Stimulated activated CD4-positive, alpha-beta T cell treated with anti-CD3 and anti-CD28 coated beads, TNF-alpha, amount 100 ng/mL, for 48 hours (primary cell): ENCODE measurements at regions not wholly inside any gene's neighbourhood (a gene's known extent, or its start where the extent isn't known, plus 50 kb on each side); places are given as distances from the start of the nearest gene placed in this dataset.
A peak's percentile ranks its signal among the peaks of the same experiment; 100 is the strongest.

Experiments used
- DNase-seq, 3 donors: peaks; one replicate each; pipeline ENCODE4 v3.0.0-alpha.2; 2020; ENCODE audit warnings: low read depth in 3 of 3

- no peak for DNase-seq
Measured at GRCh38 chr2:8448824-8449556, 232.9 kb upstream of the ID2 start.

GRCh38 chr2:8451273-8451672, 230.6 kb upstream of the ID2 start:
- no peak for DNase-seq

DNA sequence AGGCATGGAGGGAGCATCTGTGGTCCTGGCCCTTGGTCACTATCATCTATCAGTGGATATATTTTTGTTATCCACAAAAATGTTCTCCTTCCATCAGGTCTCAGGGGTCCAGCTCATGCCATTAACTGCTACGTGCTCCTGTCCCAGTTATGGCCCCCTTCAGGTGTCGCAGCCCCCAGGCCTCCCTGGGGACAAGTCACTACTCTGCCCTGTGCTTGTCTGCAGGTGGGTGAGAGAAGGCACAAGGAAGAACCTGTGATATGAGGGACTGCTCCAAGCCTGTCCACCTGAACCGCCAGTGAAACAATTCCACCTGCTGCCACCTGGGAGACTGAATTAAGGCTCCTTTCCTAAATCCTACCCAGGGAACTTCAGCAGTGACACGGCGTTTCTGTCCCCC, 229.6 kb upstream of the ID2 start:
- no peak for DNase-seq

GRCh38 chr2:8452979-8453903, 228.6 kb upstream of the ID2 start:
- DNase-seq, result no peak

DNA sequence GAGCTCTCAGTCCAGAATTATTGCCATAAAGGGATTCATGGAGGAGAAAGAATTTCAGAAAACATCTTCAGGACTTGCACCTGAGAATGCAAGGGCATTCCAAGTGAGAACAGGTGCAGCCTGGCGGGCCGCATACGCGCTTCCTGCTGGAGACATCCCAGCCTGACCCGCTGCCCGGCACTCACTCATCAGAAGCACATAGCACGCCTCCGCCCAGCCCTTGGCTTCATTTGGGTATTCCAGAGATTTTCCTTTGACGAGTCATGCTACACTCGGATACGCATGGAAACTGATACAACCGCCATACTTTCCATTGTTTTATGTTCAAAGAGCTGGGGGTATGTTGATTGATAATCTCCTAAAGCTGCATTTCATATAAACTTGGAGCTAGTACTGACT, 228.0 kb upstream of the ID2 start:
- no peak for DNase-seq

- no peak for DNase-seq
Measured at GRCh38 chr2:8454797-8455196, 227.1 kb upstream of the ID2 start.

DNA sequence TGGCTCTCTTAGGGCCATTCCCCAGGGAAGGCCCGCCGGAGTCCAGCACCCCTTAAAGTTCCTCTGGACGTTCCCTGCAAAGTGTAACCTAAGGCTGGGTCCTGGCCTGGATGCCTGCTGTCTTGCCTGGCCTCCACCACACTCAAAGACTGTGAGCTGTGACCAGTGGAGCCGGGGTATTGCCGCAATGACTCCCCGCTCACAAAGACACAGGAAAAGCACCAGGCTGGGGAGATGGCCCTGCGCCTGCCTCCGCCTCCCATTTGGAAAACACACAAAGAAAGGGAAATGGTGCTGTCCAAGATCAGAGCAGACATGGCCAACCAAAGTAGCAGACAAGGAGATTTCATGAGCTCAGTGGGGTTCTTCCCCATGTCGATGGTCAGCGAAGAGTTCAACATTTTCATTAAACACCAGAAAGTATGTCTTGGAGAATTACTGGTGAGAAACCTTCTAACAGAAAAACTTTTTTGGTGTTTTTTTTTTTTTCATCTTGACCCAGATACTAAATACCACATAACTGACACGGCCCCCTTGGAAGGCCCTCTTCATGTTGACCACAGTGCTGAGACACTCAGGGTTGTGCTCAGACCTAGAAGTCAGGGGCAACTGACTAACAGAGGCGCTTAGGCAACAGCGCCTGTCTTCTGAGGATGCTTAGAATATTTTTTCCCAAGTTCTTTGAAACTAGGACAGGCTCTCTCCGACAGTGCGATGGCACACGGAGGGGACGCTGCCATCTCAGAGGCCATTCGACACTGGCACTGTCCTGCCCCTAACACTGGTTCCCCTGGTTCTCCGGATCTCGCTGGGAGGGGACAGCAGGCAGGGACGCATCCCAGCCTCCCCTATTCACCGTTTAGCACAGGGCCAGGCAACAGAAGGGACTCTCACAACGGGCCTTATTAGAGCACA, 226.4 kb upstream of the ID2 start:
- no peak for DNase-seq

GRCh38 chr2:8456151-8457091, 225.4 kb upstream of the ID2 start:
- DNase-seq, result peak in 1 of 3 donors; percentile 40

DNA sequence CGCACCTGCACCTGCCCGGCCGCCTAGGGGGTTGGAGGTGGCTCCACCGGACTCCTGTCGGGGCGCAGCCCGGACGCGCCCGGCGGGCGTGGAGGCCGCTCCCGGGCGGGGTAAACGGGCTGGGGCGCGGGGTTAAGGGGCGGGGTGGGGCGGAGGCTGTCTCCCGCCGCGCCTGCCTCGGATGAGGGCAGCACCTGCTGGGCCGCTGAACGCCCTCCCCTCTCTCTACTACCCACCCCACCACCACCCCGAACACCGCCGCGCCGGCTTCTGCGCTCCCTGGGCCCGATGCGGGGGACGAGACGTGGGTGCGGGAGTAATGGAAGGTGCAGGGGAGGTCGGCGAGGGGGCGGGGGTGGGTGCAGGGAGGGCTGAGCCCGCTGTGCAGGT, 224.8 kb upstream of the ID2 start:
- DNase-seq, result no peak

GRCh38 chr2:8457699-8458502, 224.0 kb upstream of the ID2 start:
- no peak for DNase-seq

- DNase-seq, result no peak
Measured at GRCh38 chr2:8458503-8459459, 223.1 kb upstream of the ID2 start.

DNA sequence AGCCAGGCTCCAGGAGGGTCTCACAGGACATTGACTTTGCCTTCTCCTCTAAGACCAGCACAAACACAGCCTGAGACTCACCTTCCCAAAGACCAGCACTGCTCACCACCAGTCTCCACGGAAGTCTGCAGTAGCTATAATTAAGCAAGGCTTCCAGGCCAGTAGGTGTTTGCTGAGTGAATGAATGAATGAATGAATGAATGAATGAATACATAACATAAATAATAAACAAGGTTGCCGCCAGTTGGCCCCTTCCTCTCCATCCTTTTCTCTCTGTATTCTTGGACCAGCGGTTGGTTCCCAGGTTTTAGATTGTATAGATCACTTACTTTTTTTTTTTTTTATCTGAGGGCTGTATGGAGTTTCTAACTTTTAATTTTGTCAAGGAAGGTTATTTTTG, 222.4 kb upstream of the ID2 start:
- no peak for DNase-seq

DNA sequence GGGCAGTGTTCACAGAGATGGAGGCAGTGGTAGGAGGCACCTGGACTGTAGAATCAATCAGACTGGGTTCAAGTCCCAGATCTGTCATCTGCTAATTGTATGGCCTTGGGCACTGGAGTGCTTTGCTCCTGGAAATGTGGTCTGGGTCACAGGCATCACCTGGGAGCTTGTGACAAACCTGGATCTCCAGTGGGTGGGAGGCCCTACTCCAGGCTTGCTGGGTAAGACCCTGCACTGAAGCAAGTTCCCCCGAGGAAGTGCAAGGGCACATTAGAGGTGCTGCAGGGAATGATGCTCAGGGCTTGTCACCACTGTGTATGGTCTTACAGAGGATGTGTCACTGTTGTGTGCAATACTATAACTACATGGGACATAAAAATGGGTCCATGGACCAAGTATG, 220.5 kb upstream of the ID2 start:
- DNase-seq, result no peak

- no peak for DNase-seq
Measured at GRCh38 chr2:8462280-8462679, 219.6 kb upstream of the ID2 start.

DNA sequence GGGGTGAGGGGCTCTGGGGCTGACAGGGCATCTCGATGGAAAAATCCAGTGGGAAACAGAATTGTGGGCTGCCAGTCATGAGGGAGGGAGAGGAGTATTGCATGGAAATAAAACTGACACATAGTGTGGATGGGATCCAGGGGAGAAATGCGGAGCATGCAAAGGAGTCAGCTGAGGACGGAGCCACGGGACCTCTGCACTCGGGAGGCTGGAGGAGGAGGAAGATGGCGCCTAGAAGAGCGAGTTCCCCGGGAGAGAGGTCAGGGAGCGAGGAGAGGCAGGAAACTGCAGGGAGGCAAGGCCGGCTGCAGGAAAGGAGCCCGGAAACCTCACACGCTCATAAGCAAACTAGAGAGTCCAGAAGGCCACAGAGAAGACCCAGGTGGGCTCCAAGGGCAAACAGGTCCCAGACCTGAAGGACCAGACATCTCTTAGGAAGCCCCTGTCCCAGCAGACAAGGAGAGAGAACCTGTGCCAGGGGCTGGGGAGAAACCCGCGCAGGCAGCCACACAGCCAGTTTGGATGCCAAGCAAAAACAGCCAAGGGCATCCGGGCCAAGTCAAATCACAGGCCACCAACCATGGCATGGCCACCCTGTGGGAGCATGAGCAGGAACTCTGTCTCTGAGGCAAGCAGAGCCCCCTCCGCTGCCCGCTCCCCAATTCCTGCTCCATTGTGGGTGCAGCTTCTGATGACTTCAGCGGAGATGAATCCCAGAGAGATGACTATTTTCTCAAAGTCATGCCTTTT, 218.8 kb upstream of the ID2 start:
- no peak for DNase-seq

DNA sequence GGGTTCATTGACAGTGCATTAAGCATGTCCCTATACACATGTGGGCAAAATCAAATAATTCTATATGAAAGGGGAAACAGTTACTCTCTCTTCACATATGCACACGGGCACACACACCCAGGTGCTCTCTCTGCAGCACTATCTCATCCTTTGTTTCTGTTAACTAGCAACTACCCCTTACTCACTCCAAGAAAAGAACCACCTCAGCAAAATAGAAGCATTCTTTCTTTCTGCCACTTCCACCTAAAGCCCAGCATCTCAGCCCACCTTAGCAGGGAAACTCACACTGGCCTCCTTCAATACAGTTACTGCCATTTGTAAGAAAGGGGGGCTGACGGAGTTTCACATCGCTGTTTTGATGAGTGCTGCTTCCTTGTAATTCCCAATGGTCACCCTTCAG, 216.3 kb upstream of the ID2 start:
- no peak for DNase-seq

DNA sequence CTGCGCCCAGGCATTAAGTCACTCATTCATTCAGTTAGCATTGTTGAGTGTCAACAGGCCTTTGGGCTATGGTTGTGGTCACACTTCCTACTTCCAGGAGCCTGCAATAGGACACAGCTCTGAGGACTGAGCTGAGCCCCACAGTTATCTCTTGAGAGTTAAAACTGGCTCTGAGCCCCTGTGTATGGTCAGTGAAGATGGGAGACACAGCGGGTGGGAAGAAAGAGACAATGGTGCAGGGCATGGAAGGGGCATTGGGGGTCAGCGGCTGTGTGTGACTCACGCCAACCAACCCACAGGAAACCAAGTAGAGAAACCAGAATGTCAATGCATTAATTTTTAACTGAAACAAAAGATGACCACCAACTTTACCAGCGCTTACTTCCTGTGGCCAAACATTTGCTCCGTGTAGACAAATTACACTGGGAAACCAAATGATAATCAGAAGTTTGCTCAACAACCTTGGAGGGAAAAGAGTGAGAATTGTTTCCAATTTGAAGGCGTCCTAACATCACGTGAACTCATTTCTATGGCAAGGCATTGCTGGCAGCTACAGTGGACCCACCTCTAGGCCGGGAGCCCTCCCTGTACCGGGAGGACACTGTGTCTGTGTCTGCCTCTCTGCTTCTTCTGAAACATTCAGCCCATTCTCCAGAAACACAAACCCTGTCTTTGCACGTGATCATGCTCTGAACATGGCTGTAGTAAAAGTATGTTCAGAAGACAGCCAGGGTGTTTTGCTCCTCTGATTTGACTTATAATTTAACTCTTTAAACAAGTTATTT, 212.0 kb upstream of the ID2 start:
- DNase-seq, result no peak
